ENCODE measurements at regions not wholly inside any gene's neighbourhood (a gene's known extent, or its start where the extent isn't known, plus 50 kb on each side); places are given as distances from the start of the nearest gene placed in this dataset.

GRCh38 chr13:22121146-22121739 is 450.4 kb downstream of the FGF9 start:
- DNase-seq (ENCODE audit: low spot score) (no peak), ATAC-seq (no peak)
- H3K4me3 Mint-ChIP-seq: no peak overlapping the region
- Histone ChIP-seq H3K4me3 (no peak overlapping the region), H3K27ac (ENCODE audit: low read depth) (no peak overlapping the region), H2AFZ (no peak overlapping the region), H3K9me2 (ENCODE audit: insufficient read depth) (peaks cover 6% of the 10 kb centered on the region; the same call in 1 of the 2 replicates), H3K4me1 (ENCODE audit: insufficient read depth) (peaks cover 11% of the 10 kb centered on the region; the same call in 1 of the 2 replicates), H3F3A (replicated peaks; ENCODE audit: low read depth) (no peaks in the 10 kb centered on the region), H4K20me1 (replicated peaks; ENCODE audit: insufficient read depth) (no peaks in the 10 kb centered on the region), H3K36me3 (ENCODE audit: insufficient read depth) (no peaks in the 10 kb centered on the region), H3K79me2 (replicated peaks; ENCODE audit: insufficient read depth) (peaks cover 10% of the 10 kb centered on the region), H3K27me3 (ENCODE audit: insufficient read depth) (no peaks in the 10 kb centered on the region), H3K4me2 (no peak overlapping the region)
- H3K27me3 Mint-ChIP-seq (ENCODE audit: insufficient read depth, low read depth, poor library complexity): no peaks in the 10 kb centered on the region
- H3K9me3 Mint-ChIP-seq: no peaks in the 10 kb centered on the region; the same call in 2 of the 3 replicates
- H3K36me3 Mint-ChIP-seq (ENCODE audit: low read depth): no peaks in the 10 kb centered on the region
- H3K27ac Mint-ChIP-seq: no peak overlapping the region
- H3K4me1 Mint-ChIP-seq: peaks cover 3% of the 10 kb centered on the region; the same call in 1 of the 3 replicates
- TF ChIP-seq EZH2phosphoT487 (IDR thresholded peaks at IDR 0.05; ENCODE audit: unreplicated experiment) (no peak), ZNF331 (CRISPR knock-in tag; IDR thresholded peaks at IDR 0.05; ENCODE audit: low read depth) (no peak), REST (IDR thresholded peaks at IDR 0.05; ENCODE audit: unreplicated experiment) (no peak), STAT1 (IDR thresholded peaks at IDR 0.05; ENCODE audit: unreplicated experiment) (no peak), POLR2AphosphoS5 (IDR thresholded peaks at IDR 0.05; ENCODE audit: low read depth) (no peak), EZH2 (IDR thresholded peaks at IDR 0.05; ENCODE audit: low read depth, unreplicated experiment) (no peak), CREB1 (CRISPR knock-in tag; IDR thresholded peaks at IDR 0.05; ENCODE audit: low read depth) (no peak), NANOG (IDR thresholded peaks at IDR 0.05; ENCODE audit: borderline replicate concordance) (no peak), JUNB (IDR thresholded peaks at IDR 0.05; ENCODE audit: unreplicated experiment) (no peak), ETS1 (IDR thresholded peaks at IDR 0.05) (no peak), ZNF462 (CRISPR knock-in tag; IDR thresholded peaks at IDR 0.05) (no peak), CTCF (conservative IDR thresholded peaks at IDR 0.05; ENCODE audit: low read depth in 2 of 2) (no peak), ZNF114 (CRISPR knock-in tag; IDR thresholded peaks at IDR 0.05) (no peak)

All from GM23338 (cell line).